Liver (tissue), 3 donors: ENCODE measurements at regions not wholly inside any gene's neighbourhood (a gene's known extent, or its start where the extent isn't known, plus 50 kb on each side); places are given as distances from the start of the nearest gene placed in this dataset.

Experiments used
- EGR1 ChIP-seq, 2 donors: IDR thresholded peaks; 2 replicates each; pipeline ENCODE4 v1.6.1; 2016 to 2018; ENCODE audit warnings: antibody characterized with exemption in 2 of 2, low read depth in 2 of 2
- JUND ChIP-seq, 2 donors: IDR thresholded peaks; 2 replicates each; pipeline ENCODE4 v1.6.1; 2016; ENCODE audit warnings: antibody characterized with exemption in 2 of 2
- RXRA ChIP-seq, 2 donors: IDR thresholded peaks; 2 replicates each; pipeline ENCODE4 v1.6.1; 2017 to 2018; ENCODE audit warnings: antibody characterized with exemption in 2 of 2, mild to moderate bottlenecking in 1 of 2
- TF ChIP-seq, protein P1 (sequence below): fragments of 150-350 bp; IDR thresholded peaks from 2 replicates; pipeline ENCODE4 v1.5.1; 2017; ENCODE audit warnings: improper control_type of control experiment, low read depth, low read length; ENCODE audit not compliant: missing input control
- TF ChIP-seq, protein P2 (sequence below): IDR thresholded peaks from 2 replicates; pipeline ENCODE4 v1.6.1; 2016; ENCODE audit warnings: antibody characterized with exemption
- donor health status: healthy.
- donor health status: healthy.

DNA sequence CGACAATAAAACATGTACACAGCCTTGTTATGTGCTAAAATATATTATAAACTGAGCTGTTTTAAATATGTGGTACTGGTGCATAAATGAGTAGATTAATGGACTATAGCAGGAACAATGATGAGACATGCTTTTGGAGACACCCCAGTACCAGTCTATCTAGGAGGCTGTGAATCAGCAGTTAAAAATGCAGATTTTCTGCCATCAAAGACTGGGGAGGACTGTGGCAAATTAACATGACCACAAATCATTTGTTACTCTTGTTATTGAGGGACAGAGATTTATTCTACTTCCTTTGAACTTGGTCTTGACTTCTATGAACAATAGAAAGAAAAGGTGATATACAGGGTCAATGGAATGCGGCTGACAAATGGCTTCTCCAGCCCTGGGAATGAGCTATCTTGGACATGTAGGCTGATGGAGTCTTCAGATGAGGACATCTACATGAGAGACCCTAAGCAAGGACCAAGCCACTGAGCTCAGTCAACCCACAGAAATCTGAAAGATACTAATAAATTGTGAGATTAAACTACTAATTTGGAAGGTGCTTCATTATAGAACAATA is 551.7 kb upstream of the GJE1 start:
- TF ChIP-seq, protein P1, sequence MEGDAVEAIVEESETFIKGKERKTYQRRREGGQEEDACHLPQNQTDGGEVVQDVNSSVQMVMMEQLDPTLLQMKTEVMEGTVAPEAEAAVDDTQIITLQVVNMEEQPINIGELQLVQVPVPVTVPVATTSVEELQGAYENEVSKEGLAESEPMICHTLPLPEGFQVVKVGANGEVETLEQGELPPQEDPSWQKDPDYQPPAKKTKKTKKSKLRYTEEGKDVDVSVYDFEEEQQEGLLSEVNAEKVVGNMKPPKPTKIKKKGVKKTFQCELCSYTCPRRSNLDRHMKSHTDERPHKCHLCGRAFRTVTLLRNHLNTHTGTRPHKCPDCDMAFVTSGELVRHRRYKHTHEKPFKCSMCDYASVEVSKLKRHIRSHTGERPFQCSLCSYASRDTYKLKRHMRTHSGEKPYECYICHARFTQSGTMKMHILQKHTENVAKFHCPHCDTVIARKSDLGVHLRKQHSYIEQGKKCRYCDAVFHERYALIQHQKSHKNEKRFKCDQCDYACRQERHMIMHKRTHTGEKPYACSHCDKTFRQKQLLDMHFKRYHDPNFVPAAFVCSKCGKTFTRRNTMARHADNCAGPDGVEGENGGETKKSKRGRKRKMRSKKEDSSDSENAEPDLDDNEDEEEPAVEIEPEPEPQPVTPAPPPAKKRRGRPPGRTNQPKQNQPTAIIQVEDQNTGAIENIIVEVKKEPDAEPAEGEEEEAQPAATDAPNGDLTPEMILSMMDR, result no peak
- TF ChIP-seq EGR1 (IDR thresholded peaks at IDR 0.05; ENCODE audit: low read depth in 2 of 2) (no peak), RXRA (IDR thresholded peaks at IDR 0.05) (no peak), JUND (IDR thresholded peaks at IDR 0.05) (no peak)
- TF ChIP-seq, protein P2, sequence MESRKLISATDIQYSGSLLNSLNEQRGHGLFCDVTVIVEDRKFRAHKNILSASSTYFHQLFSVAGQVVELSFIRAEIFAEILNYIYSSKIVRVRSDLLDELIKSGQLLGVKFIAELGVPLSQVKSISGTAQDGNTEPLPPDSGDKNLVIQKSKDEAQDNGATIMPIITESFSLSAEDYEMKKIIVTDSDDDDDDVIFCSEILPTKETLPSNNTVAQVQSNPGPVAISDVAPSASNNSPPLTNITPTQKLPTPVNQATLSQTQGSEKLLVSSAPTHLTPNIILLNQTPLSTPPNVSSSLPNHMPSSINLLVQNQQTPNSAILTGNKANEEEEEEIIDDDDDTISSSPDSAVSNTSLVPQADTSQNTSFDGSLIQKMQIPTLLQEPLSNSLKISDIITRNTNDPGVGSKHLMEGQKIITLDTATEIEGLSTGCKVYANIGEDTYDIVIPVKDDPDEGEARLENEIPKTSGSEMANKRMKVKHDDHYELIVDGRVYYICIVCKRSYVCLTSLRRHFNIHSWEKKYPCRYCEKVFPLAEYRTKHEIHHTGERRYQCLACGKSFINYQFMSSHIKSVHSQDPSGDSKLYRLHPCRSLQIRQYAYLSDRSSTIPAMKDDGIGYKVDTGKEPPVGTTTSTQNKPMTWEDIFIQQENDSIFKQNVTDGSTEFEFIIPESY, result no peak
